Activated T-cell treated with anti-CD3 and anti-CD28 coated beads, Interleukin-2, amount 50 U/mL, for 72 hours (primary cell): ENCODE measurements at regions not wholly inside any gene's neighbourhood (a gene's known extent, or its start where the extent isn't known, plus 50 kb on each side); places are given as distances from the start of the nearest gene placed in this dataset.
"Not testable (repeated sequence)": the region's sequence is repeated elsewhere in the genome, so short reads cannot be mapped to it uniquely, and the experiment has no call there.

ENCODE experiments used
- ATAC-seq, 2 donors: fragments of 150-1000 bp; cut with Tn5 transposase; replicated peaks in 1 of 2; 2 replicates each; pipeline ENCODE4 v1.10.0; 2021; ENCODE audit warnings: moderate library complexity in 2 of 2, mild to moderate bottlenecking in 1 of 2
- DNase-seq, 2 donors: peaks; one replicate each; pipeline ENCODE4 v3.0.0; 2021 to 2022; ENCODE audit warnings: mixed read lengths in 1 of 2
- H3K27ac Mint-ChIP-seq: one replicate; pipeline ENCODE4 v1.8.0; 2022; ENCODE audit warnings: mild to moderate bottlenecking, moderate library complexity, mixed read lengths
- H3K27me3 Mint-ChIP-seq: one replicate; pipeline ENCODE4 v1.8.0; 2022; ENCODE audit warnings: low read depth, mixed read lengths
- H3K36me3 Mint-ChIP-seq, 2 donors: one replicate each; pipeline ENCODE4 v1.8.0; 2022; ENCODE audit warnings: mixed read lengths in 2 of 2, mild to moderate bottlenecking in 1 of 2; ENCODE audit not compliant: insufficient read depth in 2 of 2
- H3K4me1 Mint-ChIP-seq: one replicate; pipeline ENCODE4 v1.8.0; 2022; ENCODE audit warnings: low read depth, mixed read lengths
- H3K4me3 Mint-ChIP-seq, 2 donors: one replicate each; pipeline ENCODE4 v1.8.0; 2022; ENCODE audit warnings: mild to moderate bottlenecking in 2 of 2, mixed read lengths in 2 of 2, moderate library complexity in 2 of 2
- H3K9me3 Mint-ChIP-seq, 2 donors: one replicate each; pipeline ENCODE4 v1.8.0; 2022; ENCODE audit warnings: mixed read lengths in 2 of 2

GRCh38 chr10:30158325-30158960, 99.1 kb upstream of the JCAD start:
- no peak overlapping the region for H3K27ac Mint-ChIP-seq
- peaks cover under 1 to 2% of the 10 kb centered on the region in 2 donors for H3K9me3 Mint-ChIP-seq
- DNase-seq: no peak
- peaks cover 0 to under 1% of the 10 kb centered on the region in 2 donors for H3K36me3 Mint-ChIP-seq
- no peak for ATAC-seq
- peaks cover 27% of the 10 kb centered on the region for H3K27me3 Mint-ChIP-seq
- no peaks in the 10 kb centered on the region for H3K4me1 Mint-ChIP-seq
- no peak overlapping the region for H3K4me3 Mint-ChIP-seq

- Mint-ChIP-seq H3K27me3 (peaks cover 46% of the 10 kb centered on the region), H3K4me3 (no peak overlapping the region), H3K27ac (no peak overlapping the region), H3K36me3 (peaks cover 0 to 2% of the 10 kb centered on the region in 2 donors), H3K4me1 (no peaks in the 10 kb centered on the region), H3K9me3 (peaks cover 2% of the 10 kb centered on the region in 2 donors)
- ATAC-seq: no peak
- DNase-seq: no peak
Measured at GRCh38 chr10:30155401-30155800, 96.0 kb upstream of the JCAD start.

GRCh38 chr10:30154561-30154960, 95.2 kb upstream of the JCAD start:
- Mint-ChIP-seq H3K36me3 (peaks cover 0 to 2% of the 10 kb centered on the region in 2 donors), H3K4me1 (no peaks in the 10 kb centered on the region)

GRCh38 chr10:30154126-30154525, 94.7 kb upstream of the JCAD start:
- ATAC-seq (no peak), DNase-seq (no peak)
- H3K27ac Mint-ChIP-seq: no peak overlapping the region
- H3K4me3 Mint-ChIP-seq: no peak overlapping the region
- no peaks in the 10 kb centered on the region for H3K4me1 Mint-ChIP-seq
- peaks cover 51% of the 10 kb centered on the region for H3K27me3 Mint-ChIP-seq
- peaks cover 0 to 2% of the 10 kb centered on the region in 2 donors for H3K36me3 Mint-ChIP-seq
- peaks cover 2% of the 10 kb centered on the region in 2 donors for H3K9me3 Mint-ChIP-seq

More at GRCh38 chr10:30154561-30154960, 95.2 kb upstream of the JCAD start:
- DNase-seq (no peak), ATAC-seq (no peak)
- no peak overlapping the region for H3K27ac Mint-ChIP-seq
- H3K27me3 Mint-ChIP-seq: peaks cover 46% of the 10 kb centered on the region
- no peak overlapping the region for H3K4me3 Mint-ChIP-seq
- peaks cover 2% of the 10 kb centered on the region in 2 donors for H3K9me3 Mint-ChIP-seq

- no peak for ATAC-seq
- Mint-ChIP-seq H3K9me3 (peaks cover 2% of the 10 kb centered on the region in 2 donors), H3K36me3 (peaks cover 0 to 2% of the 10 kb centered on the region in 2 donors), H3K27ac (no peak overlapping the region), H3K27me3 (peaks cover 61% of the 10 kb centered on the region), H3K4me3 (no peak overlapping the region), H3K4me1 (no peaks in the 10 kb centered on the region)
- no peak for DNase-seq
Measured at GRCh38 chr10:30151581-30152389, 92.4 kb upstream of the JCAD start.

- no peak overlapping the region for H3K27ac Mint-ChIP-seq
- H3K27me3 Mint-ChIP-seq: peaks cover 6% of the 10 kb centered on the region
- no peak for ATAC-seq
- no peaks in the 10 kb centered on the region for H3K36me3 Mint-ChIP-seq
- H3K9me3 Mint-ChIP-seq: peaks cover 2% of the 10 kb centered on the region in 2 donors
- no peaks in the 10 kb centered on the region for H3K4me1 Mint-ChIP-seq
- DNase-seq: no peak
- no peak overlapping the region for H3K4me3 Mint-ChIP-seq
Measured at GRCh38 chr10:30141423-30141822, 82.0 kb upstream of the JCAD start.

- no peak overlapping the region for H3K4me3 Mint-ChIP-seq
- H3K27me3 Mint-ChIP-seq: no peaks in the 10 kb centered on the region
Measured at GRCh38 chr10:30134171-30134945, 75.0 kb upstream of the JCAD start.

GRCh38 chr10:30133198-30133597, 73.8 kb upstream of the JCAD start:
- H3K36me3 Mint-ChIP-seq: no peaks in the 10 kb centered on the region
- ATAC-seq (no peak), DNase-seq (no peak)
- no peak overlapping the region for H3K4me3 Mint-ChIP-seq
- no peak overlapping the region for H3K27ac Mint-ChIP-seq
- H3K9me3 Mint-ChIP-seq: no peaks in the 10 kb centered on the region
- no peaks in the 10 kb centered on the region for H3K27me3 Mint-ChIP-seq
- no peaks in the 10 kb centered on the region for H3K4me1 Mint-ChIP-seq

More at GRCh38 chr10:30134171-30134945, 75.0 kb upstream of the JCAD start:
- DNase-seq: no peak
- H3K27ac Mint-ChIP-seq: no peak overlapping the region
- no peaks in the 10 kb centered on the region for H3K9me3 Mint-ChIP-seq
- H3K36me3 Mint-ChIP-seq: no peaks in the 10 kb centered on the region
- H3K4me1 Mint-ChIP-seq: no peaks in the 10 kb centered on the region
- ATAC-seq: no peak

GRCh38 chr10:30131369-30131768, 72.0 kb upstream of the JCAD start:
- not testable (repeated sequence) for ATAC-seq, DNase-seq, H3K4me3 Mint-ChIP-seq, H3K4me1 Mint-ChIP-seq, H3K27ac Mint-ChIP-seq, H3K36me3 Mint-ChIP-seq, H3K9me3 Mint-ChIP-seq, H3K27me3 Mint-ChIP-seq

GRCh38 chr10:30129326-30129725, 69.9 kb upstream of the JCAD start:
- H3K27ac Mint-ChIP-seq, H3K9me3 Mint-ChIP-seq, H3K36me3 Mint-ChIP-seq, H3K4me1 Mint-ChIP-seq, ATAC-seq, H3K27me3 Mint-ChIP-seq, H3K4me3 Mint-ChIP-seq, DNase-seq: not testable (repeated sequence)

- no peak overlapping the region for H3K27ac Mint-ChIP-seq
- H3K27me3 Mint-ChIP-seq: peaks cover 8% of the 10 kb centered on the region
- H3K4me3 Mint-ChIP-seq: no peak overlapping the region
- no peaks in the 10 kb centered on the region for H3K9me3 Mint-ChIP-seq
- no peaks in the 10 kb centered on the region for H3K4me1 Mint-ChIP-seq
- no peak for ATAC-seq
- no peaks in the 10 kb centered on the region for H3K36me3 Mint-ChIP-seq
- no peak for DNase-seq
Measured at GRCh38 chr10:30127120-30127541, 67.7 kb upstream of the JCAD start.

- DNase-seq: no peak
- Mint-ChIP-seq H3K9me3 (peaks cover 2 to 3% of the 10 kb centered on the region in 2 donors), H3K36me3 (no peaks in the 10 kb centered on the region), H3K27me3 (peaks cover 8% of the 10 kb centered on the region), H3K4me3 (no peak overlapping the region), H3K27ac (no peak overlapping the region), H3K4me1 (no peaks in the 10 kb centered on the region)
- ATAC-seq: no peak
Measured at GRCh38 chr10:30125496-30125895, 66.1 kb upstream of the JCAD start.

GRCh38 chr10:30124704-30125103, 65.3 kb upstream of the JCAD start:
- DNase-seq (no peak), ATAC-seq (no peak)
- peaks cover 8% of the 10 kb centered on the region for H3K27me3 Mint-ChIP-seq
- H3K36me3 Mint-ChIP-seq: no peaks in the 10 kb centered on the region
- H3K4me1 Mint-ChIP-seq: no peaks in the 10 kb centered on the region
- H3K27ac Mint-ChIP-seq: no peak overlapping the region
- H3K9me3 Mint-ChIP-seq: peaks cover 2 to 3% of the 10 kb centered on the region in 2 donors
- H3K4me3 Mint-ChIP-seq: no peak overlapping the region
